Mononuclear cell (primary cell): ENCODE measurements at regions not wholly inside any gene's neighbourhood (a gene's known extent, or its start where the extent isn't known, plus 50 kb on each side); places are given as distances from the start of the nearest gene placed in this dataset.
"Not testable (repeated sequence)": the region's sequence is repeated elsewhere in the genome, so short reads cannot be mapped to it uniquely, and the experiment has no call there.

ENCODE experiments used
- H3K27me3 ChIP-seq: 2 replicates; pipeline ENCODE4 v1.6.0; 2011; ENCODE audit warnings: low read length, control low read depth; ENCODE audit not compliant: insufficient read depth
- H3K4me1 ChIP-seq: 2 replicates; pipeline ENCODE4 v1.5.1; 2011; ENCODE audit warnings: mild to moderate bottlenecking, low read length, control low read depth; ENCODE audit not compliant: insufficient read depth
- H3K4me3 ChIP-seq: 2 replicates; pipeline ENCODE4 v1.5.1; 2011; ENCODE audit warnings: mild to moderate bottlenecking, low read length, moderate library complexity
- H3K9me3 ChIP-seq: 2 replicates; pipeline ENCODE4 v1.5.1; 2011; ENCODE audit warnings: low read depth, mild to moderate bottlenecking, control low read depth, low read length

GRCh38 chr21:16425376-16425775 is 695.6 kb downstream of the USP25 start:
- Histone ChIP-seq H3K27me3 (no peaks in the 10 kb centered on the region), H3K9me3 (peaks cover 4% of the 10 kb centered on the region), H3K4me1 (no peaks in the 10 kb centered on the region), H3K4me3 (no peak overlapping the region)

- Histone ChIP-seq H3K4me1 (no peaks in the 10 kb centered on the region), H3K27me3 (no peaks in the 10 kb centered on the region), H3K9me3 (peaks cover 4% of the 10 kb centered on the region), H3K4me3 (no peak overlapping the region)
These were observed 697.2 kb downstream of the USP25 start for GRCh38 chr21:16426936-16427335.

- H3K4me3 ChIP-seq = no peak overlapping the region
- no peaks in the 10 kb centered on the region for H3K4me1 ChIP-seq
- no peaks in the 10 kb centered on the region for H3K27me3 ChIP-seq
- H3K9me3 ChIP-seq = peaks cover 4% of the 10 kb centered on the region
These were observed 697.9 kb downstream of the USP25 start for GRCh38 chr21:16427587-16428087.

GRCh38 chr21:16437586-16437985 is 707.8 kb downstream of the USP25 start:
- no peaks in the 10 kb centered on the region for H3K4me1 ChIP-seq
- H3K9me3 ChIP-seq = no peaks in the 10 kb centered on the region
- no peak overlapping the region for H3K4me3 ChIP-seq
- no peaks in the 10 kb centered on the region for H3K27me3 ChIP-seq

- Histone ChIP-seq H3K9me3 (no peaks in the 10 kb centered on the region), H3K4me3 (no peak overlapping the region), H3K27me3 (no peaks in the 10 kb centered on the region), H3K4me1 (no peaks in the 10 kb centered on the region)
These were observed 709.0 kb downstream of the USP25 start for GRCh38 chr21:16438761-16439160.

GRCh38 chr21:16441789-16442188 is 712.0 kb downstream of the USP25 start:
- Histone ChIP-seq H3K9me3 (no peaks in the 10 kb centered on the region), H3K4me1 (no peaks in the 10 kb centered on the region), H3K27me3 (no peaks in the 10 kb centered on the region), H3K4me3 (no peak overlapping the region)

- H3K27me3 ChIP-seq = no peaks in the 10 kb centered on the region
- H3K4me3 ChIP-seq = no peak overlapping the region
- no peaks in the 10 kb centered on the region for H3K9me3 ChIP-seq
- H3K4me1 ChIP-seq = no peaks in the 10 kb centered on the region
These were observed 724.6 kb downstream of the USP25 start for GRCh38 chr21:16454399-16454798.

GRCh38 chr21:16455526-16455925 is 725.7 kb downstream of the USP25 start:
- no peaks in the 10 kb centered on the region for H3K4me1 ChIP-seq
- H3K9me3 ChIP-seq = no peaks in the 10 kb centered on the region
- H3K4me3 ChIP-seq = no peak overlapping the region
- no peaks in the 10 kb centered on the region for H3K27me3 ChIP-seq

- Histone ChIP-seq H3K4me3 (no peak overlapping the region), H3K27me3 (no peaks in the 10 kb centered on the region), H3K9me3 (no peaks in the 10 kb centered on the region), H3K4me1 (no peaks in the 10 kb centered on the region)
These were observed 726.2 kb downstream of the USP25 start for GRCh38 chr21:16455978-16456377.

GRCh38 chr21:16457498-16457897 is 727.7 kb downstream of the USP25 start:
- H3K4me3 ChIP-seq = no peak overlapping the region
- no peaks in the 10 kb centered on the region for H3K9me3 ChIP-seq
- no peaks in the 10 kb centered on the region for H3K4me1 ChIP-seq
- no peaks in the 10 kb centered on the region for H3K27me3 ChIP-seq

GRCh38 chr21:16460936-16461335 is 731.2 kb downstream of the USP25 start:
- Histone ChIP-seq H3K4me3 (no peak overlapping the region), H3K9me3 (no peaks in the 10 kb centered on the region), H3K4me1 (no peaks in the 10 kb centered on the region), H3K27me3 (no peaks in the 10 kb centered on the region)

GRCh38 chr21:16464211-16464889 is 734.6 kb downstream of the USP25 start:
- H3K4me1 ChIP-seq, H3K4me3 ChIP-seq, H3K27me3 ChIP-seq, H3K9me3 ChIP-seq: not testable (repeated sequence)

GRCh38 chr21:16468184-16468583 is 738.4 kb downstream of the USP25 start:
- no peaks in the 10 kb centered on the region for H3K27me3 ChIP-seq
- no peaks in the 10 kb centered on the region for H3K4me1 ChIP-seq
- H3K4me3 ChIP-seq = no peak overlapping the region

GRCh38 chr21:16473988-16474387 is 744.2 kb downstream of the USP25 start:
- no peaks in the 10 kb centered on the region for H3K9me3 ChIP-seq
- H3K4me3 ChIP-seq = no peak overlapping the region
- H3K27me3 ChIP-seq = no peaks in the 10 kb centered on the region
- no peaks in the 10 kb centered on the region for H3K4me1 ChIP-seq

More at GRCh38 chr21:16468184-16468583, 738.4 kb downstream of the USP25 start:
- no peaks in the 10 kb centered on the region for H3K9me3 ChIP-seq

- Histone ChIP-seq H3K4me1 (no peaks in the 10 kb centered on the region), H3K27me3 (no peaks in the 10 kb centered on the region), H3K4me3 (no peak overlapping the region), H3K9me3 (no peaks in the 10 kb centered on the region)
These were observed 746.5 kb downstream of the USP25 start for GRCh38 chr21:16476056-16476825.

- H3K4me1 ChIP-seq = no peaks in the 10 kb centered on the region
- no peaks in the 10 kb centered on the region for H3K27me3 ChIP-seq
- no peaks in the 10 kb centered on the region for H3K9me3 ChIP-seq
- H3K4me3 ChIP-seq = no peak overlapping the region
These were observed 758.3 kb downstream of the USP25 start for GRCh38 chr21:16488042-16488441.
